HG03521 (cell line): ENCODE measurements at regions not wholly inside any gene's neighbourhood (a gene's known extent, or its start where the extent isn't known, plus 50 kb on each side); places are given as distances from the start of the nearest gene placed in this dataset.

Source experiments
- ATAC-seq: cut with Tn5 transposase; IDR thresholded peaks from one replicate; pipeline ENCODE4 v1.9.1; 2021; ENCODE audit warnings: mild to moderate bottlenecking, moderate library complexity; ENCODE audit not compliant: unreplicated experiment

DNA sequence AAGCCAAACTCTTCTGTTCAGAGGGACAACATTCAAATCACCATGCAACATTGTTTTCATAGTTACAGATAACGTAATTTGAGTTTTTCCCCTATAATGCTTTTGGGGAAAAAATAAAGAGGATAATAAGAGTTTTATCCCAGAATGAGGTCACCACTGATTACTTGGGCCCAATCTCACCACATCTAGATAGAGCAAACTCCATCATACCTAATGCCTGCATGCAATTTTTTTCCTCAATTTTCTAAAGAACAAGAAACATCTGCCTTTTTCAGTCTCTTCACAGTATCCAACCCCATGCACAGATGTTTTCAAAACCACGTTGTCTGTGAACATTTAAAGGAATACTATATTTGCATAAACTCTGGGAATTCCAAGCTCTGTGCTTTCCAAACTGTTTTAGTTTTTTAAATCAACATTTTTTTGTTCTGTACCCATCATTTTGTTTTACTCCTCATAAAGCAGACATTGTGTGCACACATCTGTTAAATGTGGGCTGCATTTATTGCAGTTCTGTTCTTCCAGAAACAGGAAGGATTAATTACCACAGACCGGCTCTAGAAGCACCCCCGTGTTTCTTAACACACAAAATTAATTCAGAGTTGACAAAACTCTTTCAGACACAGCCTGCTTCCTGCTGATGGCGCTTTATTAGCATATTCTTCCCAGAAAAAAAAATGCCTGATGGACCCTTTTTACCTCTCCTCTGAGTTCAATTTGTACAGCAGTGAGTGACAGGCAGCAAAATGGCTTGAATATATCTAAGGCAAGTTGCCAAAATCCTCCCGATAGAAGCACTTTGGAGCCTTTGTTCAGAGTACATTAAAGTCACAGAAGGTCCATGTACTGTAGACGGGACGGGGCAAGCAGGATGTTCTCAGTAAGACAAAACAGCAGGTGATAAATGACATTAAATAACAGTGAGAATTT is 1171.9 kb downstream of the EFNB2 start:
- no peak for ATAC-seq

DNA sequence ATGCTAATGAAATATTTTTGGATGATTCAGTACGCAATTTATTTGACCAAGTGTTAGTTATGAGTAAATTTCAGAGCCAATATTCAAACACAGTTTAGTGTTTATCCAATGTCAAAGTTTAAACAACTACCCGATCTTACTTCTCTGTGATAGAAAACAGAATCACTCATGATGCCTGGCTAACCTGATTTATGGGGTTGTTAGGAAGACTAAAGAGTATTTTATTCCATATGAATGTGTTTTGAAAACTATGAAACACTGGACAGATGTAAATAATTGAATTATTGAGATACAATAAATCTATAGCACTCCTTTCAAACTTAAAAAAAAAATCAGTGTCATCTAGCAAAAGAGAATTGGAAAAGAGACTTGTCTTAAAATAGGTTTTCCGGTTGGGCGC is 1181.8 kb downstream of the EFNB2 start:
- no peak for ATAC-seq

DNA sequence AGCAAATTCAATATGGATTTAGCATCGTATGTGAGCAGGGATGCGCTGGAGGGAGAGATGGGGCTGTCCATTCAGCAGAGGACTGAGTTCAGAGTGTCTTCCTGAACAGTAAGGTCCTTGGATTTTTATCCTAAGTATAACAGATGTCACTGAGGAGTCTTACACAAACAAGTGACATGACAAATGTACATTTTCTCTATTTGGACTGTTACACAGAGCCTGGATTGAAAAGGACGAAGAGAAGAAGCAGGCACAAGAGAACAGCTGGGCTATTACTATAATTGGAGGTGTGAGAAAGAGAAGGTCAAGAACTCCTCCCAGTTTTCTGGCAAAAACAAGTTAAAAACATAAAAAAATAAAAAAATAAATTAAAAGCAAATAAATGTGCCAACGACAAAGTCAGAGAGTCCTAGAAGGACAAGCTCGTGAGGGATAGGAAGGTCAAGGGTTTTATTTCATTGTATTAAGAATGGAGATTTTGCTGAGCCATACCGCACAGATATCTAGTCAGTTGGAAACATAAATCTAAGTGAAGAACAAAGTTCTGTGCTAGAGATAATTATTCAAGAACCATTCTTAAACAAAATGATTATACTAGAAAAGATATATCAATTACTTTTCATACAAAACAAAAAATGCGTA is 1186.3 kb downstream of the EFNB2 start:
- ATAC-seq, result no peak

DNA sequence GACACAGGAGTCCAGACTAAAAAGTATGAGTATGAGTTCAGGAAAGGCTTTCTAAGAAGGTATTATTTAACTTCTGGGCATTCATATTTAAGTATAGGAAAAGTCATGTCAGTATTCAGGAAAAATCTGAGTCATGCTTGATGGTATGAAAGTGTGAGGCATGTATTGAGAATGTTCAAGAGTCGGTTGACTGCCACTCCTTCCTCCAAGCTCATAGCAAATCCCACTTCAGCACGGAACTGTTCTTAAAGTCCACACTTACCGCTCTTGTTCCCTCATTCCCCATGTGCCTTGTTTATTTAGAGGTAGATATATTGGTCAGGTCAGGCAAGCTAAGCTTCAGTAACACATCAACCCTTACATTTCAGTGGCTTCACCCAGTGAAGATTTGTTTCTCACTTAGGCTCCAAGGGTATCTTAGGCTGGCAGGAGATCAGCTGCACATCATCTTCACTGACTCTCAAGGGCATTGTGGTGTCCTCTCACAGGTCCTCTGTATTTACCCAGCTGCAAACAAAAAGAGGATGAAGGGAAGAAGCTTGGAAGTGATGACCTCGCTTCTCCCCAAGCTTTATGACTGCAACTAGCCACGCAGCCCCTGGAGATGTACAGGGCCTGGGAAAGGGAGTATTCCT is 1189.2 kb downstream of the EFNB2 start:
- ATAC-seq, result no peak

DNA sequence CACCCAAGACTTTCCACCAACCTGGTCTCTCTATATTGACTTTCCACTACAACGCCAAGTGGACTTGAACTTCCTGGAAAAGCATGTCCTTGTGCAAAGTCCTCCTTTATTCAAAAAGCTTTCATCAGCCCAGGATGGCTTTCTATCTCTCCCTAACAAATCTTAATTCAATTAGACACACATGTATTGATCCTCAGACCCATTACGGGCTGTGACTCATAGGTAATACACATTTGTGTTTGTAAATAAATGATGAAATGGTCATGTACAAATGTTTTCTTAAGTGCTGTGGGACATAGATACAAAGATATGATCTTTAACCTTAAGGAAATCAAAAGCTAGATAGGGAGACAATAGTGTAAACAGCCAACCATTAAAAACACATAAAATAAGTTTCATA is 1189.7 kb downstream of the EFNB2 start:
- ATAC-seq, result no peak

DNA sequence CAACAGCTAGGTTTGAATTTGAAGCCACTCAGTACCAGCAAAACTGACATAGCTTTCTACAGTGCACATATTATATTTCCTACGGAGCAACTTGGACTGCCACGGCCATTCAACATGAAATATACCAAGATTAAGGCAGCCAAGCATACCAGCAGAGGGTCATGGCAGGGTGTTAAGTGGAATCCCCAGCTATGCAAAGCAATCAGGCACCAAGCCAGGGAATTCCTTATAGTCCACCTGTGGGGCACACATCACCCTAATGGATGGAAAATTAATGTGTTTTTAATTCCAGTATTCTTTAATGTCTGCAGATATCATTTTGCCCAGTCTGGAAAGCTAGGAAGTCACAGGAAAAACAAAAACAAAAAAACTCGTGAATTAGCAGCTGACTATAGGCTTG is 1190.3 kb downstream of the EFNB2 start:
- ATAC-seq, result no peak

DNA sequence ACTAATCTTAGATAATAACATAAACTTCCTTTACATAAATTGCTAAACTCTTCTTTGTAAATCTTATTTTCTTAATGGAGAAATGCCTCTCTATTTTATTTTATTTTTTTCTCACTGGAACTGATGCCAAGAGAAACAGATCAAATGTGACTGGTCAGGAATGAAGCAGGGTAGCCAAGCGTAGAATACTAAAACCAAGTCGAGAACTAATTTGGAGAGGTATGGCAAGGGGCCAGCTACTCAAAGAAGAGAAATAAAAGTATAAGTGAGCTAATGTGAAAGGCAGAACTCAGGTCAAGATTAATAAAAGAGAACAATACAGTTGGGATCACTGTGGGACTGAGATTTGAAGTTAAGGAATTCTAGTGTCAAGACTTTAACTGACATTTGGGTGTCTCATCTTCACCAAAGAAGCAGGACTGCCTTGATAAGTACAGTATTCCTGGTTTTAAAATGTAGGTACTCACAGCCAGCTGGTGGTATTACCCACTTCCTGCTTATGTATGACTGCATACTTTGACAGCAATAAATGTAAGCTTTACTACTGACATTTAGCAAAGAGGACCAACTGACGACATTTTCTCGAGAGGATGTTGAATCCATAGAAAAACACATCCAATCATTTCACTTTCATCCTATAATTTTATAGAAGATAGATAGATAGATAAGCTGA is 1192.2 kb downstream of the EFNB2 start:
- ATAC-seq, result no peak

DNA sequence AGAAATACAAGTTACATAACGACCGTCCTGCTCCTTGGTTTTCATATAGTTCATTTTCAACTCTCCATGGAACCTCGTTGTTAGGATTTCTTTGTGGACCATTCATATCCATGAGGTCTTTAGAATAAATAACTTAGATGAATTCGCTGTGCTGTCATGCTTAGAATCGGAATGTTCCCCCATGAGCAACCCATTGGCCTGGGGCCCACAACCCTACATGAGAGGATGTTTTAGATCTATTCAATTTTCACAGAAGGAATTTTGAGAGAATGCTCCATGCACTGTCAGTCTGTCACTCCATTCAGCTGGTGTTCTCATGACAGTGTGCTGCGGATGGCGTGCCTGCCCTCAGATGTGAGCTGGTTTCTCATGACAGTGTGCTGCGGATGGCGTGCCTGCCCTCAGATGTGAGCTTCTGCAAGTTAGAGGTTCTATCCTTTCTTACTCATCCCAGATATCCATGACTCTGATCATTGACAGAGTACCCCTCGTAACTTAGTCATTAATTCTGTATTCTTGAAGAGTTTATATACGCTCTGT is 1193.1 kb downstream of the EFNB2 start:
- ATAC-seq, result no peak

DNA sequence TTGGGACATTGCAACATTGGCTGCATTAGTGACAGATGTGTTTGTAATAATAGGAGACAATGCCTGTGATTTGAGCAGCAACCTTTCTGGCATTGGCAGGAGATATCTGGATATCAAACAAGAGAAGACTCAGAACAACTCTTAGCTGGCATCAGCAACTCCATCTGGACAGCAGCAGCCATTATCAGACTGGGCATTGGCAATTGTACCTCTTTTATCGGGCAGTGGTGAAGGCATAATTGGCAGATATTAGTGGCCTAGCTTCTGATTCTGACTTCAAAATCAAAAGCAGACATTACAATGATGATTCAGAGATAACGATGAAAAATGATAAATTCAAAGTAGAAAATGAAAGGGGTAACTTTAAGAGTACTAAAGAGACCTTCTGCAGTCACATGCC is 1193.7 kb downstream of the EFNB2 start:
- no peak for ATAC-seq

DNA sequence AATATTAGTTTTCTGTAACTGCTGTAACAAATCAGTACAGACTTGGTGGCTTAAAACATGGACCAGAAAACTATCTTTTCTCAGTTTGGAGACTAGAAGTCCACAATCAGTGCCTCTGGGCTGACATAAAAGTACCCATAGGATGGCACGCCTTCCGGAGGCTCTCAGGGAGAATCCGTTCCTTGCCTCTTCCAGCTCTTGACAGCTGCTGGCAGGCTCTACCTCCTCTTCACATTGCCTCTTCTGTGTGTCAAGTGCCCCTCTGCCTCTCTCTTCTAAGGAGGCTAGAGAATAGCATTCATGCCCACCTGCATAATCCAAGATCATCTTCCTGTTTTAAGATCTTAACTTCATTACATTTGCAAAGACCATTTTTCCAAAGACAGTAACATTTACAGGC is 1194.2 kb downstream of the EFNB2 start:
- no peak for ATAC-seq

DNA sequence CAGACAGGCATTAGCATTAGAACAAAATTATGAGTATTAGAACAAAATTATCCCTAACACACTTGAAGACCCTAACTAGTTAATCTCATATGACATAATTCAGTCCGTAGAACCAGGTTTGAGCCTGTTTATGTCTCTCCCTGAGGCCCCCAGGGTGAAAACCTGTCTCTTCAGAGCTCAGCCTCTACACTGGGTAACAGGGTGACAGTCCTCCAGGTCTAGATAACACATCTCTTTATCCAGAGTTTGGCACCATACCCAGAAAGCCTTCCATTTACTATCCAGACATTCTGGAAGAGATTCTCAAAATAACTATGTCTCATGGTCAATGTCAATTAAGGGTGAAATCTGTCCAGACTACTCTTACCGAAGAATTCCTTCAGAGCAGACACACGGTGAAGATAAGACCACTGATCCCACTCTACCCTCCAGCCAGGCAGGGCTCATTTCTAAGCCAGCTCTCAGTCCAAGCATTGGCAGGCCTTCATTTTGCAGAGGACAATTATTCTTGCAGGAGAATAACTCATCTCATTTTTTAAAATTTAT is 1195.3 kb downstream of the EFNB2 start:
- no peak for ATAC-seq

DNA sequence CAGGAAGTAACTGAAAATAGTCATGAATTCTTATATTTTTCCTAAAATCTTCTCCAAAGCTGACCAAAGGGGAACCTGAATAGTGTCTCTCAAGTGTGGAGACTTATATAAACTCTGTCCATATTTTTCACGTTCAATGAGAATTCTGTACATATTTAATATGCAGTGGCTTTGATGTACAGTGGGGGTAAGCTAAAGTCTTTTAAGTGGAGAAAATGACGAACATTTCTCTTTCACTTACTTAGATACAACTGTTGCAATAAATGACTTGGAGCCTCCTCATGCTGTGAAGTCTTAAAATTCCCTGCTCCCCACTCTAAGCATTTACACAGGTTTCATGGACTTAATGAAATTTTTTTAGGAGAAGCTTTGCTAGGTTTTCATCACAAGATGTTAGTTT is 1196.7 kb downstream of the EFNB2 start:
- no peak for ATAC-seq

DNA sequence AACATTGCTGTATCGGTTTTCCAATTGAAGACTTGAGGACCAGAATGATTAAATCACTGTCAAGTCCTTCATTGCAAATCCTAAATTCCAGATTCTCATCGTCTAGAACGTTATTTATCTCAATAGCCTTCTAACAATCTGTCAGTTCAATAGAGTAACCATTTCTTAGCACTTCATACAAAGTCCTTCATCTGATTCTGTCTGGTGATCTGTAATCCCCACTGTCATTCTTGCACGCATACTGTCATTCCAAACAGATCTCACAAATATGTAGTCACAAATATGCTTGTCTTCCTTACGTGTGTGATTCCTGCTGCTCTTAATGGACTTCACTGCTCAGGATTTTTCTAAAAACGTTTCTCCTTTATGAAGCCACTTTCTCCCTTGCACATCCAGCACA is 1197.5 kb downstream of the EFNB2 start:
- ATAC-seq, result no peak

DNA sequence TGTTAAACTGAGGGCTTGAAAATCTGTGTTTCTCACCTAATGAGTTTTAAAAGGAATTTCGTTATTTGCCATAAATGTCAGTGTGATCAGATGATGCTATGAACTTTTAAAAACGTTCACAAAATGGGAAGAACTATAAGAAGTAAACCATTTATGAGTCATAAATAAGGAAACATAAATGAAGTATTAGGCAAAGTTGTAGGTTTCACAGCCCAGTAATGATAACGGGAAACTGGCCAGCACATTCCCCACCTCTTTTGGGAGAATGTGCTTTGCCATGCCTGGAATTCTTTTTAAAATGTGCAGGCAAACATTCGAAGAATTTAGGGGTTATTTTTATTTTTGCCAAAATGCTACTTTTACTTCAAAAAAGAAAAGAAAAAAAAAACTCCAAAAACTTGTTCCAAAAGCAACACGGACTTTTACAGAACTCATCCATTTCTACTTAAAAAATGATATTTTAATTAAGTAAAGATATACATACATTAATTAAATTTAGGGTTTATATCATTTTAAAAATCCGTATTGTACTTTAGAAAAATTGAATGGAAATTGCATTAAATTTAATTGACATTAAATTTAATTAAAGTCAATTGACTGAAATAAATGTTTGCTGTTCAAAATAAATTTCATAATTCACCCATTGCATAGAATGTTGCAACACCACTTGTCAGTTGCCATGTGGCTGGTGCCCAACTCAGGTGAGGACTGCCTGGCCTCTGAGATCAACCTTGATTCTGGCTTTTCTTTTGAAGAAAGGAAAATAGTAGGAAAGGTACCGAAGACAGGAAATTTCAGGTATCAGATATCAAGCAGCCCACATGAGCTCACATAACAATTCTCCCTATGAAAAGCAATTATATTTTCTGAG is 1198.5 kb downstream of the EFNB2 start:
- ATAC-seq, result no peak

DNA sequence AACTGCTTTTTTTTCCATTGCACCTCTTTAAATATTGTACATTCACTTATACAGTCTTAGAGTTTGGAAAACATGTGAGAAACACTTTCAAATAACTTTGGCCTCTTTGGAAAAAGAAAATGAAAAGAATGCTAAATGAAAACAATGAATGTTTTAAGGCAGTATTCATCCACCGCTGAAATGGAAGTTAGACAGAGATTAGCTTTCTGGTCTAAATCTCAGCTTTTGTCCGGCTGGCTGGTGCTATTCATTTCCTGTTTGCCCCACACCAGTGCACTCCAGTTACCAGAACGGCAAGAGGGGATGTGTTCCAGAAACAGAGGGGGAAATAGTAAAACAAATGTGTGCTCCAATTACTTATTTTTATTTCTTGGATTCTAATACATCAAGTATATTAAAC is 1201.3 kb downstream of the EFNB2 start:
- no peak for ATAC-seq

DNA sequence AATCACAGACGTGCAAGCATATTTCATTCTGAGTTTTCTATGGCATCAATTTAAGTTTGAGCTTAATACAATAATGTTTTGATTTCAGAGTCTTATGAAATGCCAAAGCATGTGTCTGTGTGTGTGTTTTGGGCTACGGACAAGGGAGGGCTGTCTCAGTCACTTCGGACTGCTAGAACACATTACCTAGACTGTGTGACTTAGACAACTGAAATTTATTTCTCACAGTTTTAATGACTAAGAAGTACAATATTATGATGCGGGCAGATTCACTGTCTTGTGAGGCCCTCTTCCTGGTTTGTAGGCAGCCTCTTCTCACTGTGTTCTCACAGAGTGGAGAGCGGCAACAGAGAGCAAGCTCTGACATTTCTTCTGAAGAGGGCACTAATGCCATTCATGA is 1202.0 kb downstream of the EFNB2 start:
- ATAC-seq, result no peak

DNA sequence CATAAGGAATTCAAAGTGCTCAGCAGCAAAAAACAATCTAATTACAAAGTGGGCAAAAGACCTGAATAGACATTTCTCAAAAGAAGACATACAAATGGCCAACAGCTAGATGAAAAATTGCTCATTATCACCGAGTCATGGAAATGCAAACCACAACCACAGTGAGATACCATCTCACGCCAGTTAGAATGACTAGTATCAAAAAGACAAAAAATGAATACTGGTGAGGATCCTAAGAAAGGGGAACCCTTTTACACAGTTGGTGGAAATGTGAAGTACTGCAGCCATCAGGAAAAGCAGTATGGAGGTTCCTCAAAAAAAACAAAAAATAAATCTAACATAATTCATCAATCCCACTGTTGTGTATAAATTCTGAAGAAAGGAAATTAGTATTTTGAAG is 1206.1 kb downstream of the EFNB2 start:
- ATAC-seq, result no peak

DNA sequence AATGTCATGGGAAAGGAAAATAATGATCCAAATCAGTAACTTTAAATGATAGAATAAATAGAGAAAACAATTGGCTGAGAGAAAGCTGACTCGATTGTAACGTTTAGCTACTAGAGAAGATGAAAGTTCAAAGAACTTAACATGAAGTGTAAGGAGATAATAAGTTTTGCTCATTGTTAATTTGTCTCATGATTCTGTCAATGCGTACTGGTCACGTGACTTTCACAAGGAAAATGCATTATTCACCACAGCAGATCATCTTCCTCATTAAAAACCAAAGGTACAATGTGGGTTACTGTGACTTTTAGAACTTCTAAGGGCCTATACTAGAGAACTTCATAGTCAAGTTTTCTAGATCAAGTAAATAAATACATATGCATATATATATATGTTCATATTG is 1207.2 kb downstream of the EFNB2 start:
- ATAC-seq, result no peak

DNA sequence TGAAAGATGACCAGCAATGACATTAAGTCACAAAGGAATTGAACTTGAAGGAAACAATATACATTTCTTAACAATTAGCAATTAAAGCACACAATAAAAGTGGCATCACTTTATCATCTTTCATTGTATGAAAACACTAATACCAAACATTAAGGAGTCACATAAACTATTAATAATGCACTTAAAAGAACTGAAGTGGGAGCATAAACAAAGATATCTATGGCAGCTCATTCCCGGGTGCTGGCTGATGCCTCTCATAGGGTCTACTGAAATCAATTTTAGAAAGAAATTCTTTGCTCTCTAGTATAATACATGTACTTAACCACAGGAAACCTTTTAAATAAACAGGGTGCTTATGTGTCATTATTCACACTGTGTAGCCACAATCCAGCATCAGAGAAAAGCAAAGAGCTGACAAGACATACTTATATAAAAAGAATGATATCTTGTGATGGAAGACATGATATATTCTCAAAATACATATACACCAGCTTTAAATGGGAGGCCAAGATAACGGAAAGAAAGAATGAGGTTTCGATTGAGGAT is 1207.8 kb downstream of the EFNB2 start:
- ATAC-seq, result no peak

DNA sequence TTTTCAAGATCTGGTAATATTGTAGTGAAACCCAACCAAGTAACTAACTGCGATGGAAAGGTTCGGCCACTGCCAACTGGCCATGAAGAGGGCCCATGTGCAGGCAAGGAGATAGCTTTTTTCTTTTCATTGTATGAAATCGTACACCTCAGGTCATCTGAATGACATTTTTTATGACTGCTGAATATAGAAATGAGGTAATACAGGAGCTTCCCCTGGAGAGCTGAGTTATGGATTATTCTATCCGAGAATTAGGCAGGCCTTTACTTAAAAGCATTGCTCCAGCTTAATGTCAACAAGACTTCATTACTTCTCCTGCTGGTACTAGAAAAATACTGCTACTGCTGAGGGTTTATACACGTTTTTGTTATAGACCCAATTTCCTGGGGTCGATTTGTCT is 1215.6 kb downstream of the EFNB2 start:
- ATAC-seq, result no peak
